Dedifferentiated amniotic fluid mesenchymal stem cell (primary cell): ENCODE measurements at regions not wholly inside any gene's neighbourhood (a gene's known extent, or its start where the extent isn't known, plus 50 kb on each side); places are given as distances from the start of the nearest gene placed in this dataset.
A peak's percentile ranks its signal among the peaks of the same experiment; 100 is the strongest.
"Not testable (repeated sequence)": the region's sequence is repeated elsewhere in the genome, so short reads cannot be mapped to it uniquely, and the experiment has no call there.

Experiments
- DNase-seq: peaks from one replicate; pipeline ENCODE4 v3.0.0-alpha.2; 2016; ENCODE audit errors: extremely low spot score

- no peak for DNase-seq
Measured at GRCh38 chr6:134784336-134784735, 165.6 kb downstream of the ALDH8A1 start.

- DNase-seq = no peak
Measured at GRCh38 chr6:134778431-134778830, 171.5 kb downstream of the ALDH8A1 start.

GRCh38 chr6:134774201-134774638, 175.7 kb downstream of the ALDH8A1 start:
- DNase-seq = peak; percentile 59

DNA sequence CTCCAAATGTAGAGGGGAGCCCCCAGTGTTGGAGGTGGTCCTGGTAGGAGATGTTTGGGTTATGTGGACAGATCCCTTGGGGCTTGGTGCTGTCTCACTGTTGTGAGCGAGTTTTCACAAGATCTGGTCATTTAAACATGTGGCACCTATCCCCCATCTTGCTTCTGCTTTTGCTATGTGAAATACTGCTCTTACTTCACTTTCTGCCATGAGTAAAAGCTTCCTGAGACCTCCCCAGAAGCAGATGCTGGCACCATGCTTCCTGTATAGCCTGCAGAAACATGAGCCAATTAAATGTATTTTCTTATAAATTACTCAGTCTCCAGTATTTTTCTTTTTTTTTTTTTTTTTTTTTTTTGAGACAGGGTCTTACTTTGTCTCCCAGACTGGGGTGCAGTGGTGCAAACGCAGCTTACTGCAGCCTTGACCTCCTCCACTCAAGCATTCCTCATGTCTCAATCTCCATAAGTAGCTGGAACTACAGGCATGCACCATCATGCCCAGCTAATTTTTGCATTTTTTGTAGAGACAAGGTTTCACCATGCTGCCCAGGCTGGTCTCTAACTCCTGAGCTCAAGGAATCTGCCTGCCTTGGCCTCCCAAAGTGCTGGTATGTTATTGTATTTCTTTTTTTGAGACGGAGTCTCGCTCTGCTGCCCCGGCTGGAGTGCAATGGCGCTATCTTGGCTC, 177.1 kb downstream of the ALDH8A1 start:
- DNase-seq = no peak

DNA sequence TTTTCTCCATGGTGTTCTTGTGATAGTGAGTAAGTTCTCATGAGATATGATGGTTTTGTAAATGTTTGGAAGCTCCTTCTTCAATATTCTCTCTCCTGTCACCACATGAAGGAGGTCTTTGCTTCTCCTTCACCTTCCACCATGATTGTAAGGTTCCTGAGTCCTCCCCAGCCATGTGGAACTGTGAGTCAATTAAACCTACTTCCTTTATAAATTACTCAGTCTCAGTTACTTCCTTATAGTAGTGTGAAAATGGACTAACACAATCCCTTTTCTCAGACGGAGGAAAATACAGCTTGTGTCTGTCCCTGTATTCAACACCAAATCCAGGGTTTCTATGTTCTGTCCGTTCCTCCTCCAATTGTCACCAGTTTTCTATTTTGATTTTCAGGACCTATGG, 181.0 kb downstream of the ALDH8A1 start:
- no peak for DNase-seq

- no peak for DNase-seq
Measured at GRCh38 chr6:134766497-134766896, 183.4 kb downstream of the ALDH8A1 start.

GRCh38 chr6:134764741-134765140, 185.2 kb downstream of the ALDH8A1 start:
- DNase-seq = no peak

- not testable (repeated sequence) for DNase-seq
Measured at GRCh38 chr6:134763575-134763974, 186.3 kb downstream of the ALDH8A1 start.

GRCh38 chr6:134758621-134759020, 191.3 kb downstream of the ALDH8A1 start:
- DNase-seq = no peak

DNA sequence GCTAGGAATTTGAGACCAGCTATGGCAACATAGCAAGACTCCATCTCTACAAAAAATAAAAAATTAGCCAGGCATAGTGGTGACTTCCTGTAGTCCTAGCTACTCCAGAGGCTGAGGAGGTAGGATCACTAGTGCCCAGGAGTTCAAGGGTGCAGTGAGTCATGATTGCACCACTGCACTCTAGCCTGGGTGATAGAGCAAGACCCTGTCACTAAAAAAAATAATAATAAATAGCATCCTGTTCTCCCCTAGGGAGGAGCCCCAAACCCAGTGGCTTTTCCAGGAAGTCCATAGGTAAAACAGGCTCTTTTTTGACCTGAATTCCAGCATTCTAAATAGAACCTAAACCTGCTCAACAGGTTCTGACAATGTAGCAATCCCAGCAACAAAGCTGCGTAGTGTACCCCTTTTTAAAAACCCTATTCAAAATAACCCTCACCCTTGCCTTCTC, 192.0 kb downstream of the ALDH8A1 start:
- no peak for DNase-seq

GRCh38 chr6:134756374-134757025, 193.4 kb downstream of the ALDH8A1 start:
- no peak for DNase-seq

GRCh38 chr6:134754013-134754690, 195.7 kb downstream of the ALDH8A1 start:
- DNase-seq = no peak

DNA sequence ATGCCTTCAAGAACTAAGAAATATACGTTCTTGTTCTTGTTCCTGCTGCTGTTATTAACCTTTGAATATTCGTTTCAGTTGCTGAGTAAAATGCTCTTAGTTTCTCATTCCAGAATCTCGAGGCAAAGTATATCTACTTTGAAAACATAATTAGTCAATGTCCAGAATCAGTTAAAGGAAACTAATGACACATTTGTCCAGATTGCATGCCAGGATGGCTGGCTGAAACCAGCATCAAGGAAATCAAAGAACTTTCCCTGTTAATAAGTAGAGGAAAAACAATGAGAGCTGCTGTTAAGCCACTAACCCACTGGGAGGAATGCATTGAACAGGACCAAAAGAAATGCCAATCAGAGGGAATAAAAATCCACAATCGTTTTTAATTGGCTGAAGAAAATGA, 196.9 kb downstream of the ALDH8A1 start:
- no peak for DNase-seq

- no peak for DNase-seq
Measured at GRCh38 chr6:134752445-134752844, 197.5 kb downstream of the ALDH8A1 start.

DNA sequence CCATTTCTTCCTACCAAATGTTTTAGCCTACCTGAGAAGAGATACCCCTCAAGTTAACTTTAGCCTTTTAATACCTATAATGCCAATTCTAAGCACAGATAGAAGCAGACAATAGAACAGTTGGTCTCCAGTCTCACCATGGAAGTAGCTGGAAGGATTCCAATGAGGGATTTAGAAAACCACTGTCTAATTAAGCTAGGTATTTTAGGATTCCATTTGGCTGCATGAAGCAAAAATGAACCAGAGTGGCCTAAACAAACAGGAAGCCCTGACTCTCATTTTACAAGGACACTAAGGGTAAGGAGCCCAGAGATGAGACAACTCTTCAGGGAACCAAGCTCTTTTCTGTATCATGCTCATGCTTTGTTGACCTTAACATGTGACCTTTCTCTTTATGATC, 199.2 kb downstream of the ALDH8A1 start:
- peak; percentile 81 for DNase-seq

DNA sequence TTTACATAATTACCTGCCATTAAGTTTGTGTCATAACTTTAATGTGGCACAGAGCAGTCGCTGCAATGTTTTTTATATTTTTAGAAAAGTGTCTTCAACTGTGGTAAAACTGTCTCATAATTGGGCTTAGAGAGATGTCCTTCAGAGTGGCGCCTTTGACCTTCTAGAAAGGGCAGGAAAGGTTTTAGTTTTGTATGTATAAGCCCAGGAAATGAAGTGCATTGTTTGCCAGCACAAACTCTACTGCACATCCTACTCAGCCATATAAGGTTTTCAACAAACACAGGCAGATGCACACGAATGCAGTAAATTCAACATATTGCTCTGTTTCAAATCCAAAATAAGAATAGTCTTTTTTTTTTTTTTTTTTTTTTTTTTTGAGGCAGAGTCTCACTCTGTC, 201.4 kb downstream of the ALDH8A1 start:
- DNase-seq = no peak

GRCh38 chr6:134747197-134747596, 202.7 kb downstream of the ALDH8A1 start:
- not testable (repeated sequence) for DNase-seq

DNA sequence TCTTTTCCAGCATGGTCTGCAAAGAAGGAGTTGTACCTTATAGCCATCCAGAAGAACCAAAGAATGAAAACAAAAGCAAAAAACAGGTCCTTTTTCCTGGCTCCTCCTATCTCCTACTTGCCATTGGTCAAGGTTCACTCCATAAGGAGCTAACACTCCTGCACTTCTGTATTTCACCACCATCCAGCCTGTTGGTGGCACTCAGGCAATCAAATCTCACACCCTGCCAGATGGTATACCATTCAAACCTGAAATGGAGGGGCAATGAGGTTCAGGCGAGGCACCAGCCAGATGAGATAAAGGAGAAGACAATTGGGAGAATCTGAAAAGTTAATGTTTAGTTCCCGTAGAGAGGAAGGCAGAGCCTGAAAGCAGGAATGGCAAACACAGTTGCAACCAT, 203.8 kb downstream of the ALDH8A1 start:
- no peak for DNase-seq

- DNase-seq = not testable (repeated sequence)
Measured at GRCh38 chr6:134745192-134745591, 204.7 kb downstream of the ALDH8A1 start.

- DNase-seq = no peak
Measured at GRCh38 chr6:134744301-134744700, 205.6 kb downstream of the ALDH8A1 start.

GRCh38 chr6:134741200-134741536, 208.7 kb downstream of the ALDH8A1 start:
- no peak for DNase-seq

- DNase-seq = peak; percentile 41
Measured at GRCh38 chr6:134740473-134741199, 209.3 kb downstream of the ALDH8A1 start.
